ENCODE measurements at regions not wholly inside any gene's neighbourhood (a gene's known extent, or its start where the extent isn't known, plus 50 kb on each side); places are given as distances from the start of the nearest gene placed in this dataset.

DNA sequence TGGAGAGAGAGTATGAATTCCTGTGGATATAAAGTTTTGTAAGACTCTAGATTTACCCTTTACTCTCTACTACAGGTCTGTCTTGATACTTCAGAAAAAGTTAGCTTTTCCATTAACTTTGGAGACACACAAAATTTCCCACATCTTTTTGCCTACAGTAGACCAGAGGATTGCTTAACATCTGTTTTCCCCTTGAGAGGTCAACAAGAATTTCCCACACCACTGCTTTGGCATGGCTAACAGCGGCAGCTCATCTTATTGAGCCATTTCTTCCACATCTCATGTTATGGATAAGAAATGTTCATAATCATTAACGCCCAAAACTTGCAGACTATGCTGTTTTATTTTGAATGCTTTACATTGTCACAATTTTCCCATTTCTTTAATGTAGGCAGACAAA is 273.6 kb upstream of the RGPD4 start:
- Histone ChIP-seq H3K4me3 (no peak overlapping the region), H3K4me1 (no peaks in the 10 kb centered on the region), H3K27ac (no peak overlapping the region), H3K27me3 (no peaks in the 10 kb centered on the region), H3K36me3 (no peaks in the 10 kb centered on the region), H3K9me3 (no peaks in the 10 kb centered on the region)
- DNase-seq: no peak
- intact Hi-C loops (cut with DNase I; ENCODE audit: low total_unique reads): no loop called here
- TF ChIP-seq, protein P1, sequence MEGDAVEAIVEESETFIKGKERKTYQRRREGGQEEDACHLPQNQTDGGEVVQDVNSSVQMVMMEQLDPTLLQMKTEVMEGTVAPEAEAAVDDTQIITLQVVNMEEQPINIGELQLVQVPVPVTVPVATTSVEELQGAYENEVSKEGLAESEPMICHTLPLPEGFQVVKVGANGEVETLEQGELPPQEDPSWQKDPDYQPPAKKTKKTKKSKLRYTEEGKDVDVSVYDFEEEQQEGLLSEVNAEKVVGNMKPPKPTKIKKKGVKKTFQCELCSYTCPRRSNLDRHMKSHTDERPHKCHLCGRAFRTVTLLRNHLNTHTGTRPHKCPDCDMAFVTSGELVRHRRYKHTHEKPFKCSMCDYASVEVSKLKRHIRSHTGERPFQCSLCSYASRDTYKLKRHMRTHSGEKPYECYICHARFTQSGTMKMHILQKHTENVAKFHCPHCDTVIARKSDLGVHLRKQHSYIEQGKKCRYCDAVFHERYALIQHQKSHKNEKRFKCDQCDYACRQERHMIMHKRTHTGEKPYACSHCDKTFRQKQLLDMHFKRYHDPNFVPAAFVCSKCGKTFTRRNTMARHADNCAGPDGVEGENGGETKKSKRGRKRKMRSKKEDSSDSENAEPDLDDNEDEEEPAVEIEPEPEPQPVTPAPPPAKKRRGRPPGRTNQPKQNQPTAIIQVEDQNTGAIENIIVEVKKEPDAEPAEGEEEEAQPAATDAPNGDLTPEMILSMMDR (IDR thresholded peaks at IDR 0.05): no peak
- TF ChIP-seq POLR2A (IDR thresholded peaks at IDR 0.05): no peak

DNA sequence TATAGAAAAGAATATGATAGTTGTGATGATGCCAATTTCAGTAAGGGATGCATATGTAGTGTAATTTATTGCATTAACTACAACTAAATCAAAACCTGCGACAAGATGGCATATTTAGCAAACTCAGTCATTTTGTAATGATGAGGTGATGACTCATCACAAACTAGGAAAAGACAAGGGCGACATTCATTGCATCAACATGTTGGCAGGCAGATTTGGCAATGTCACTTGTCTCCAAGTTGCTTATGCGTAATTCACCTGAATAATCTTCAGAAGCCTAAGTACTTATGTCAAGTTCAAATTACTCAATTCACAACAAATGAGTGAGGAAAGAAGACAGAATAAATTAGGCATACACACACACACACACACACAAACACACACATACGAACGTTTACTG is 273.2 kb upstream of the RGPD4 start:
- no peaks in the 10 kb centered on the region for H3K9me3 ChIP-seq
- H3K27ac ChIP-seq: no peak overlapping the region
- no peak for DNase-seq
- TF ChIP-seq POLR2A (IDR thresholded peaks at IDR 0.05): no peak
- TF ChIP-seq, protein P1 (IDR thresholded peaks at IDR 0.05): no peak
- H3K4me3 ChIP-seq: no peak overlapping the region
- H3K36me3 ChIP-seq: no peaks in the 10 kb centered on the region
- intact Hi-C loops (cut with DNase I; ENCODE audit: low total_unique reads): no loop called here
- no peaks in the 10 kb centered on the region for H3K4me1 ChIP-seq
- no peaks in the 10 kb centered on the region for H3K27me3 ChIP-seq

GRCh38 chr2:107556038-107556627 is 270.6 kb upstream of the RGPD4 start:
- Histone ChIP-seq H3K36me3 (no peaks in the 10 kb centered on the region), H3K27ac (no peak overlapping the region), H3K4me1 (no peaks in the 10 kb centered on the region), H3K4me3 (no peak overlapping the region), H3K27me3 (no peaks in the 10 kb centered on the region), H3K9me3 (no peaks in the 10 kb centered on the region)
- TF ChIP-seq POLR2A (IDR thresholded peaks at IDR 0.05): no peak
- TF ChIP-seq, protein P1 (IDR thresholded peaks at IDR 0.05): no peak
- intact Hi-C loops (cut with DNase I; ENCODE audit: low total_unique reads): no loop called here
- no peak for DNase-seq

DNA sequence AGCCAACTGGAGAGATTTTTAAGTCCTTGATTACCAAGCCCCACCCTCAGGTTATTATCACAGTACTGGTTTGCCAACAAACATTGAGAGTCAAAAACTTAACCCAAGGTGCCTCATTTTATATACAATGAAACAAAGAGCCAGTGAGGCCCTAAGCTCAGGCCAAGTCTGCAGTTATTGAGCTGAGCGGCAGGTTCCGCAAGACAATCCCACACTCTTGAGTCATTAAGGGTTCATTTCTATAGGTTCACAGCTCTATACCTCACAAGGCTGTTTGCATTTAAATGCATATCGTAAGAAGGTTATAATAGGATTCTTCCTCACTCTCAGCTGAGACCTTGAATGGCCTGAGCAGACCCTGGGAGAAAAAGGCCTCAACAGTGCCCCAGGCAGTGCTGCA is 268.4 kb upstream of the RGPD4 start:
- H3K27me3 ChIP-seq: no peaks in the 10 kb centered on the region
- H3K36me3 ChIP-seq: no peaks in the 10 kb centered on the region
- no peak overlapping the region for H3K27ac ChIP-seq
- no peaks in the 10 kb centered on the region for H3K9me3 ChIP-seq
- TF ChIP-seq POLR2A (IDR thresholded peaks at IDR 0.05): no peak
- TF ChIP-seq, protein P1 (IDR thresholded peaks at IDR 0.05): no peak
- DNase-seq: no peak
- H3K4me1 ChIP-seq: no peaks in the 10 kb centered on the region
- H3K4me3 ChIP-seq: no peak overlapping the region
- intact Hi-C loops (cut with DNase I; ENCODE audit: low total_unique reads): no loop called here

DNA sequence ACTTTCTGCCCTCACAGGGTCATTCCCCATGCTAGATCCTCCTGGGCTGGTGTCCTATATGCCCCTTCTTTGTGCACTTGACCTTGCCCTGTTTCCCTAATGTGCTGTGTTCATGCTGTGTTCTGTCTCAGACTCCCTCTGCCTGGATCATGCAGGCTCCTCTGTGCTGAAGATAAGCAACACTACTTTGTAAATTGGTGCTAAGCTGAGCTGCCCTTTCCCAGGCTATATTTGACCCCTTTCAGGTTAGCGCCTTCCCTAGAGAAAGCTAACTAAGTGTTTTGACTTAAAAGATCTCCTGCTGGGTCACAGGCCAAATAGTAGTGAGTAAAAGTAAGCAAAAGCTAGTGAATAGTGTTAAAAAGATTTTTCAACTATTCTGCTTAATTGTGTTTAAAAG is 257.2 kb upstream of the RGPD4 start:
- no peak overlapping the region for H3K27ac ChIP-seq
- no peak for DNase-seq
- no peak for TF ChIP-seq POLR2A (IDR thresholded peaks at IDR 0.05)
- TF ChIP-seq, protein P1 (IDR thresholded peaks at IDR 0.05): no peak
- no peaks in the 10 kb centered on the region for H3K9me3 ChIP-seq
- H3K27me3 ChIP-seq: no peaks in the 10 kb centered on the region
- H3K4me3 ChIP-seq: no peak overlapping the region
- H3K4me1 ChIP-seq: no peaks in the 10 kb centered on the region
- intact Hi-C loops (cut with DNase I; ENCODE audit: low total_unique reads): no loop called here
- H3K36me3 ChIP-seq: no peaks in the 10 kb centered on the region

Measured in uterus (tissue), 3 donors.